ENCODE measurements at regions not wholly inside any gene's neighbourhood (a gene's known extent, or its start where the extent isn't known, plus 50 kb on each side); places are given as distances from the start of the nearest gene placed in this dataset.
"Not testable (repeated sequence)": the region's sequence is repeated elsewhere in the genome, so short reads cannot be mapped to it uniquely, and the experiment has no call there.

GRCh38 chr1:194624833-194625232, 1438.4 kb upstream of the B3GALT2 start:
- DNase-seq (ENCODE audit: low read depth in 2 of 2, low spot score in 1 of 2) = no peak

DNA sequence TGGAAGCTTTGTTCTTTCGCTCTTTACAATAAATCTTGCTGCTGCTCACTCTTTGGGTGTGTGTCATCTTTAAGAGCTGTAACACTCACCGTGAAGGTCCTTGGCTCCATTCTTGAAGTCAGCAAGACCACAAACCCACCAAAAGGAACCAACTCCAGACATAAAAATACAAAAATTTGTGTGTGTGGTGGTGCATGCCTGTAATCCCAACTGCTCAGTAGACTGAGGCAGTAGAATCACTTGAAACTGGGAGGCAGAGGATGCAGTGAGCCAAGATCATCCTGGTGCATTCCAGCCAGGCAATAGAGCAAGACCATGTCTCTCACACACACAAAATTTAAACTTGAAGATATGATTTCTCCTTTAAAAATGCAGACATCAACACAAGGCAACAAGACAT, 1431.7 kb upstream of the B3GALT2 start:
- no peak for DNase-seq (ENCODE audit: low read depth in 2 of 2, low spot score in 1 of 2)

DNA sequence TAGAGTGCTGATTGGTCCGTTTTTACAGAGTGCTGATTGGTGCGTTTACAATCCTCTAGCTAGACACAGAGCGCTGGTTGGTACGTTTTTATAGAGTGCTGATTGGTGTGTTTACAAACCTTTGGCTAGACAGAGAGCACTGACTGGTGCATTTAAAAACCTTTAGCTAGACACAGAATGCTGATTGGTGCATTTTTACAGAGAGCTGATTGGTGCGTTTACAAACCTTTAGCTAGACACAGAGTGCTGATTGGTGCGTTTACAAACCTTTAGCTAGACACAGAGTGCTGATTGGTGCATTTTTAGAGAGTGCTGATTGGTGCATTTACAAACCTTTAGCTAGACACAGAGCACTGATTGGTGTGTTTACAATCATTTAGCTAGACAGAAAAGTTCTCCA, 1430.9 kb upstream of the B3GALT2 start:
- not testable (repeated sequence) for DNase-seq (ENCODE audit: low read depth in 2 of 2, low spot score in 1 of 2)

DNA sequence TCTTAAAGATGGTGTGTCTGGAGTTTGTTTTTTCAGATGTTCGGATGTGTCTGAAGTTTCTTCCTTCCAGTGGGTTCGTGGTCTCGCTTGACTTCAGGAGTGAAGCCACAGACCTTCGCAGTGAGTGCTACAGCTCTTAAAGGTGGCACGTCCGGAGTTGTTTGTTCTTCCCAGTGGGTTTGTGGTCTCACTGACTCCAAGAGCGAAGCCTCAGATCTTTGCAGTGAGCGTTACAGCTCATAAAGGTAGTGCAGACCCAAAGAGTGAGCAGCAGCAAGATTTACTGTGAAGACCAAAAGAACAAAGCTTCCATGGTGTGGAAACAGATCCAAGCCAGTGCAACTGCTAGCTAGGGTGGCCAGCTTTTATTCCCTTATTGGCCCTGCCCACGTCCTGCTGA, 1430.4 kb upstream of the B3GALT2 start:
- DNase-seq (ENCODE audit: low read depth in 2 of 2, low spot score in 1 of 2) = no peak

- no peak for DNase-seq (ENCODE audit: low read depth in 2 of 2, low spot score in 1 of 2)
Measured at GRCh38 chr1:194602184-194602583, 1415.8 kb upstream of the B3GALT2 start.

DNA sequence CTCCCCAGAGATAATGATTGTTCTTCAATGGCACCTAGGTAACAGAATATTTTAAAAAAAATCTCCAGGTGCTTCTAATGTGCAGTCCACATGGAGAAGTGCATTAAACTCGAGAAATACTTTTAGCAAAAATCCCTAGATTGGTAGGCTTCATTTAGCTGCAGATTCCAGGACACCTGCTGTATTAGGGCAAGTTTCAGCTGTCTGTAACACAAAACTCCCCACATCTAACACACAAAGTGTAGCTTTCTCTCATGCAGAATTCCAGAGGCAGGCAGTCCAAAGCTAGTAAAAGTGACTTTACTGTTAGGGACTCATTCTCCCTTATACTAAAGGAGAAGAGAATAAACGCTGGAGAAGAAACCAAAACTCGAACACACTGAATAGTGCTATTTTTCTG, 1414.3 kb upstream of the B3GALT2 start:
- no peak for DNase-seq (ENCODE audit: low read depth in 2 of 2, low spot score in 1 of 2)

GRCh38 chr1:194598098-194598497, 1411.7 kb upstream of the B3GALT2 start:
- no peak for DNase-seq (ENCODE audit: low read depth in 2 of 2, low spot score in 1 of 2)

GRCh38 chr1:194586302-194586701, 1399.9 kb upstream of the B3GALT2 start:
- no peak for DNase-seq (ENCODE audit: low read depth in 2 of 2, low spot score in 1 of 2)

DNA sequence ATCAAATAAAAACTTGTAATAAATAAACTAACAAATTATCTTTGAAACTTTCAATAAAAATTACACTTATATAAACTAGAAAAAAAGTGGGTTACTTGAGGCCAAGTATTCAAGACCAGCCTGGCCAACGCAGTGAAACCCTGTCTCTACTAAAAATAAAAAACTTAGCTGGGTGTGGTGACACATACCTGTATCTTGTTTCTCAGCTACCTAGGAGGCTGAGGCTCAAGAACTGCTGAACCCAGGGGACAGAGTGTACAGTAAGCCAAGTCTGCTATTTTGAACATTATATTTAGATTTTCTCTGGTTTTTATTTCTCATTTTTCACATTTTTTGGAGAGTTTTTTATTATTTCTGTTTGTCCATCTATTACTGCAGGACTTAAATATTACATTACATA, 1397.6 kb upstream of the B3GALT2 start:
- DNase-seq (ENCODE audit: low read depth in 2 of 2, low spot score in 1 of 2) = no peak

DNA sequence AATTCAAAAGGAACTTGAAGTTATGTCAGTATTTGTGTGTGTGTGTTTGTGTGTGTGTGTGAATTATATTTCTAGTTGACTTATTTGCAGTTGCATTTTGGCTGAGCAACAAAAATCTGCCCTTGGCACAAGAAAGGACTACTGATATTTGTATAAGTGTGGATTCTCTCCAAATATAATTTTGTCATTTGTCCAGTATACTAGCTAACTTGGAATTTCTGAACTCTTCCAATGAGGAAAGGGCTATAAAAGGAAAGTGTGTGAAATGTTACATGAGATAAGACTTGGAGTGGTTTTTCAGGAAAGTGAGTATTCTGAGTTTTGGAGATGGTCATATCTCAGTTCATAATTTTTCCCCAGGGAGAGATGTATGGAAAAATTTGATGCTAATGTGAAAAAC, 1384.1 kb upstream of the B3GALT2 start:
- no peak for DNase-seq (ENCODE audit: low read depth in 2 of 2, low spot score in 1 of 2)

- no peak for DNase-seq (ENCODE audit: low read depth in 2 of 2, low spot score in 1 of 2)
Measured at GRCh38 chr1:194568610-194569009, 1382.2 kb upstream of the B3GALT2 start.

DNA sequence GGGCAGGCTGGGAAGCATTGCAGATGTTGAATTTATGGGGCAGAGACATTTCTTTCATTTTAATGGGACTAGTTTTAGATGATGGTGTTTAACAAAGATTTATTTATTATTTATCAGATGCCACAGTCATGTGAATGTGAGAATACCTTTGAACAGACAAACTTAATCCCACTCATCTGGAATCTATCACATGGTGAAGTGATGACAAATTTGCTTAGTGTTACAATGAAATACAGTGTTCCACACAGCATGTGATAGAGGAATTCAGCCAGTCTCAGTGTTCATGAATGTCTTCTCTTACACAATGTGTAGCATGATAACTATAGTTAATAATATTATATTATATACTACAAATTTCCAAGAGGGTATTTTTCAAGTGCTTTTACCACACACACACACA, 1361.7 kb upstream of the B3GALT2 start:
- no peak for DNase-seq (ENCODE audit: low read depth in 2 of 2, low spot score in 1 of 2)

GRCh38 chr1:194544012-194544411, 1357.6 kb upstream of the B3GALT2 start:
- no peak for DNase-seq (ENCODE audit: low read depth in 2 of 2, low spot score in 1 of 2)

DNA sequence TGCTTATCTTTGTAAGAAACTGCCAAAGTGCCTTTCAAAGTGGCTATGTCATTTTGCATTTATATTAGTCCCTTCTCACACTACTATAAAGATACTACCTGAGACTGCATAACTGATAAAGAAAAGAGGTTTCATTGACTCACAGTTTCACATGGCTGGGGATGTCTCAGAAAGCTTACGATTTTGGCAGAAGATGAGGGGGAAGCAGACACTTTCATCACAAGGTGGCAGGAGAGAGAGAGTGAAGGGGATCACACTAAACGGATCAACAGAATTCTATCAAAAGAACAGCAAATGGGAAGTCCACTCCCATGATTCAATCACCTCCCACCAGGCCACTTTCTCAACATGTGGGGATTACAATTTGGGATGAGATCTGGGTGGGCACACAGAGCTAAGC, 1352.0 kb upstream of the B3GALT2 start:
- DNase-seq (ENCODE audit: low read depth in 2 of 2, low spot score in 1 of 2) = no peak

DNA sequence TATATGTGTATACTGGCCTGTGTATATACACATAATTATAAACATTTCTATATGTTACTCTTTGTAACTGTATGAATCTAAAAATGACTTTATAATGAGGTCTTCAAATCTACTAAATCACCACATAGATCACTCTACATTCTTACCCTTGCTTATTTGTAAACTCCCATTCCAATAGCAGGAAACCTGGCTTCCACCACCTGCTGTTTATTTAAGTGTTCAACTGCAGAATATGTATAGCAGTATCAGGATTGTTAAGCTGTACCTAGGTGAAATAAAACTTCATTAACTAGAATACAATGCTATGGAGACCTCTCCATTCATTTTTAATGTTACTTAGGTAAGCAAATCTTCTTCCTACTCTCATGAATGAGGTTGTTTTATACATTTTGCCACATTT, 1351.1 kb upstream of the B3GALT2 start:
- no peak for DNase-seq (ENCODE audit: low read depth in 2 of 2, low spot score in 1 of 2)

DNA sequence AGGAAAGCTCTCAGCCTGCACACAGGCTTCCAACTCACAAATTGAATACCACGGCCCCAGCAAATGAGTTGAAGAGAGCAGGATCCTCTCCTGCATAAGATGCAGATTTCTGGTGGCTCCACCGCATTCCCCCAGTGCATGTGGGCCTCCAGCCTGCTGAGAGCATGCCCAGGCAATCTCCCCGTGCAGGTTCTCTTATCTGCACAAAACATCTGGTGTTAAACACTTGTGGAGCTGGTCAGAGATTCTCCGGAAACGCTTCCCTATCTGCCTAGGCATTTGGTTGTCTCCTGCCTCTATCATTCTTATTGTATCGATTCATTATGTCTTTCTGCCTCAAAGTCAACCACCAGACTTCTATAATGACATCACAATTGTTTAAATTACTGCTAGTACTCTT, 1349.0 kb upstream of the B3GALT2 start:
- no peak for DNase-seq (ENCODE audit: low read depth in 2 of 2, low spot score in 1 of 2)

DNA sequence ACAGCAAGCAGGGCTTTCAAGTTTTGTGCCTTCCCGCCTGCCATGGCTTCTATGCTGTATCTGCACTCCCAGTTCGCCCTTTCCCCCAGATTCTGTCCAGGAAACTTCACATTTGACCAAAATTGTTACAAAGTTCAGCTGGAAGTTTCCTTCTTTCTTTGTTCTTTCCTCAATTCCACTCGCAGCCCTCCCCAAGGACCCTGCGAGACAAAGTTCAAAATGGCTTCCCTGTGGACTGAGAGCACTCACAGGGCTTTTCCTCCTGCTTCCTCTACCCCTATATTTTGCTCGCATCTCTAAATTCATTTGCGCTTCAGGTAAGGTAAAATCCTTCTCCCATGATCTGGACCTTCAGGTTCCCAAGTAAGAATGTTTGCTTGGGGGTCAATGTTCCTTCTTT, 1348.4 kb upstream of the B3GALT2 start:
- no peak for DNase-seq (ENCODE audit: low read depth in 2 of 2, low spot score in 1 of 2)

DNA sequence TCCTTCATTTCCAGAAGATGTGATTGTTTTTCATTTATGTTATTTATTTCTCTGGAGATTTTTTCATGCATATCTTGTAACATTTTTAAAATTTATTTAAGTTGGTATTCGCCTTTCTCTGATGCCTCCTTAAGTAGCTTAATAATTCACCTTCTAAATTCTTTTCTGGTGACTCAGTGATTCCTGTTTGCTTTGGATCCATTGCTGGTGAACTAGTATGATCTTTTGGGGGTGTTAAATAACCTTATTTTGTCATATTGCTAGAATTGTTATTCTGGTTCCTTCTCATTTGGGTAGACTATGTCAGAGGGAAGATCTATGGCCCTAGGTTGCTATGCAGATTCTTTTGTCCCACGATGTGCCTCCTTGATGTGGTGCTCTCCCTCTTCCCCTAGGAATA, 1347.2 kb upstream of the B3GALT2 start:
- DNase-seq (ENCODE audit: low read depth in 2 of 2, low spot score in 1 of 2) = no peak

- DNase-seq (ENCODE audit: low read depth in 2 of 2, low spot score in 1 of 2) = no peak
Measured at GRCh38 chr1:194517567-194517966, 1331.2 kb upstream of the B3GALT2 start.

DNA sequence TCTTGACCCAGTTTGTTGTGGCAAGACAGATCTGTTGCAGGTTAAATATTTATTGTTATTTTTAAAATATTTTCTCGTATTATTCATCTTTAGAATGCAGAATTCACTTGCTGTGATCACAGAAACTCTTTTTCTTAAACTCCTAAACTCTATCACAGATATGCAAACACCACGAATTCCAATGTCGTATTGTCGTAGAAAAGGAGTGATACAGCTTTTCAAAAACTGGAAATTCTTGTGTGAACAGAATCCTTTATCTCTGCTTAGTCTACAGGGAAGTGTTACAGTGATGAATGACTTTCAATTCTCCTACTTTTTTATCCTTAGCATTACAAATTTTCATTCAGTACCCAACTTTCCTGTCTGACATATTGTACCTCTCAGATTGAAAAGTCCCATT, 1329.5 kb upstream of the B3GALT2 start:
- no peak for DNase-seq (ENCODE audit: low read depth in 2 of 2, low spot score in 1 of 2)

GRCh38 chr1:194512957-194513356, 1326.5 kb upstream of the B3GALT2 start:
- no peak for DNase-seq (ENCODE audit: low read depth in 2 of 2, low spot score in 1 of 2)

DNA sequence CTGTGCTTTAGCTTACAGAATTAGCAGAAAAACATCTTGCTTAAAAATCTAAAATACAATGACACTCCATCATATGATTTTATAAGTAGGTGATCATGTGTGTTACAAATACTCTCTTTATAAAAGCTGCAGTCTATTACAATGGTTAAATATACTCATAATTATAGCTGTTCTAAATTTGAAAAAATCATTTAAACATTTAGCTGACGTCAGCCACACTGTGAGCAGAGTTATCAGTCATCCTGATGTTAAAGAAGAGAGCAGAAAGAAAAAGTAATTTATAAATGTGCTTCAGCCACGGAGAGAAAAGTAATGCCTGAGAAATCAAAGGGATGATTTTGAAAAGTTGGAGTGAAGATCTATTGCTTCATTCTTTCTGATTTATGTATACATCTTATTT, 1325.9 kb upstream of the B3GALT2 start:
- DNase-seq (ENCODE audit: low read depth in 2 of 2, low spot score in 1 of 2) = no peak

DNA sequence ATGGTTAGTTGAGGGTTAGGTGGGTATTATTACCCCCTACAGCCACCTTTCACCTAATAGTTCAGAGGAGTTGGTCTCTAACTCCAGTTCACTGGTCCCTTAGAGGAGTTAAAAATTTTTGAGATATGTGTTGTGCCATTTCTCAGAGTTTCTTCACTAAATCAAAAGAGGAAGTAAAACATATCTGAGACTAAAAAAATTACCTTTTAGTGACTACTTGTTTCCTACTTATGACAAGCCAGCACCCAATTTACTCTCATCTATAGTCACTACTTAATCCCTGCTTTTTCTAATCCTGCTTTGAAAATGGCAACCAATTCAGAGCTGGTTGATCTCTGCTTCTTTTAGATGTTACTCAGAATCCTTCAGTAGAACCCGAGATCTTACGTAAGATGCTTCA, 1316.8 kb upstream of the B3GALT2 start:
- no peak for DNase-seq (ENCODE audit: low read depth in 2 of 2, low spot score in 1 of 2)

DNA sequence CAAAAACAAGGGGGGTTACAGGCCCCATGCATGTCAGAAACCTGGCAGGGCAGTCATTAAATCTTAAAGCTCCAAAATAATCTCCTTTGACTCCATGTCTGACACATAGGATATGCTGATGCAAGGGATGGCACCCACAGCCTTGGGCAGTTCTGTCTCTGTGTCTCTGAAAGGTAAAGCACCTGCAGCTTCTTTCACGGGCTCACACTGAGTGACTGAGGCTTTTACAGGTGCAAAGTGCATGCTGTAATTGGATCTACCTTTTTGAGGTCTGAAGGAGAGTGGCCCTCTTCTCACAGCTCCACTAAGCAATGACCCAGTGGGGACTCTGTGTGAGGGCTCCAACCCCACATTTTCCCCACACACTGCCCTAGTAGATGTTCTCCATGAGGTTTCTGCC, 1309.0 kb upstream of the B3GALT2 start:
- no peak for DNase-seq (ENCODE audit: low read depth in 2 of 2, low spot score in 1 of 2)
